ENCODE measurements at regions not wholly inside any gene's neighbourhood (a gene's known extent, or its start where the extent isn't known, plus 50 kb on each side); places are given as distances from the start of the nearest gene placed in this dataset.

DNA sequence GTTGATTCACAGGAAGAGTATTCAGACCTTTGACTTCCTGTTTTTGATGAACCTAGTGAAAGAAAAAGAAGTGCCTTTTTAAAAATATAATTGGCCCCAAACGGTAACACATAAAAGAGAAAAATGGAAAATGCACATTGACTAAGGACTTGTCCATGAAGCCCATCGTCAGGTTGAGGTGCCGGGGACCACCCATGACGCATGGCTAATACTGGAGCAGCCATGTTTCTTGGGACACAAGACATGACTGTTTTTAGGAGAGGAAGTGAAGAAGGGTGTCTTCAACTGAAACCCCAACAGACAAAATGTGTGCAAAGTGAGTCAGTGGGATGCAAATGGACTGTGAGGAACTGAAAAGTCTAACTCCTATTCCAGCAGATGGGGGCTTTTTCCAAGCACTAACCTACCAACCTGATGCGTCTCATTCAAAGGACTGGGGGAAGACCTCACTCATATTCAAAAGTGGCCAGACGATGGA, 459.4 kb downstream of the FOXO1 start:
- DNase-seq = no peak

DNA sequence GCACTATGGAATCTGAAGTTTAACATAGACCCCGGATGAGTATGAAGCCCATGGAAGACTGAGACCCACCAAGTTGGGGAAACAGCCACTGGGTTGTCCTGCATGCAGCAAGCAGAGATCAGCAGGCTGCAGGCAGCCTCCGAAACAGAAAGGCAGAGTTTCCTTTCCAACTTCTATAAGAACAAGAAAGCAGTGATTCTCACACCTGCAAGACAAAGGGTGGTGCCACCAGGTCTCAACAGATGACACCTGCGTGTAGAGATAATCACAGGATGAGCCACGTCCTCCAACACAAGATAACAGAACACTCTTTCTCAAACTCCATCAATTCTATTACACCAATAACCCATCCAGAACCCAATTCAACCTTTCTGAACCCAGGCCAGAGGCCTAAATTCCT, 457.9 kb downstream of the FOXO1 start:
- no peak for DNase-seq

DNA sequence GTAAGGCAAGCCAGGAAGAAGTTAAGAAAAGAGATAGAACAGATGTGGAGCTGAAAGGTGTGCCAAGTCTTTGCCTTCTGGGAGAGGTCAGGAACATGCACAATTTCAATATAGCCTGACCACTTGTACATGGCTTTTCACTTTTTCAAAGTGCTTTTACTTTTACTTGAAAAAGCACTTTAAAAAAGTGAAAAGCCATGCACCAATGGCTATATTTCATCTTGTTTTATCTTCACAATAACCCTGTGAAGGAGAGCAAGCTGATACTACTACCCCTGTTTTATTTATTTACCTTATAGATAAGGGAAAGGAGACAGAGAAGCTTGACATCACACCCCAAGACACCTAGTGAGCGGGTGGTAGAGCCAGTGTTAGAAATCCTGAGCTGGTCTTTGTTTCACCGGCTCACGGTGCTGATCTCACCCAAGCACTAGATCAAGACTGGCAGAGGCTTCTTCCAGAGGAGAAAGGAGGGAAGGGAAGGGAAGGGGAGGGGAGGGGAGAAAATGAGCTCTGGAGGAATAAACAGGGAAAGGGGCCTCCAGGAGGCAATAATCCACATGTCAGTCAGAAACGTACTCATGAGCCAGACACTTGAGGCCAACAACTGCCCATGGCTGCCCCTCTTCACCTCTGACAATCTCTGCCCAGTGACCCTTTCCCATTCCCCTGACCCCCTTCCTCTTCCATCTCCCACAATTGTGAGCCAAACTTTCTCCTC, 455.4 kb downstream of the FOXO1 start:
- DNase-seq = no peak

DNA sequence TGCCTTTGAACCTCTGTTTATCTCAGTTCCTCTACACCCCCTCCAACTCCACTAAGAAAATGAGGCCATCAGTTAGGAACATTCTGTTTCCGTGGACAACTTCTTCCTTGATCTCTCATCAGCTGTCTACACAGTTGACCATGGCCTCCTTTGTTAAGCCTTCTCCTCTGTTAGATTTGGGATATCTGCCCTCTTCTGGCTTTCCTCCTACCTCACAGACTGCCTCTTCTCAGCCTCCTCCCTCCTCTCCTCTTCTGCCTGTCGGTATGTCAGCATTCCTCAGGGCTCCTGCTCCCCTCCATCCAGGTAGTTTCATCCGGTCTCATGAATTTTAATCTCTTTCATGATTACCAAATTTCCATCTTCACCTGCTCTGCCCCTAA, 454.9 kb downstream of the FOXO1 start:
- no peak for DNase-seq

DNA sequence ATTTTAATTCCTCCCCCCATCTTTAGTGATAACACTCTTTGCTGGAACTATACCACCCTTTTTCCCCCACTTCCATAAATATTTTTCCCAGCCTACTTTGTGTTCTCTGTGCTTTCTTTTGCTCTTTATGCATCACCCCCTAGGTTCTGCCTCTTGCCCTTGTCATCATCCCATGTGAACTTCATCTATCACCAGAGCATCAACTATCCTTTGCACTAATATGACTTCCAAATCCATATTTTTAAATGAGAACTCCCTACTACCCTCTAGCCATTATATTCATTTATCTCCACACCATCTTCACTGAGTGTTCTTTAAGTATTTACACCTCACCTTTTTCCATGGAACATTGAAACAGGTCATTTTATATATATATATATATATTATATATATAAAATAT, 452.7 kb downstream of the FOXO1 start:
- no peak for DNase-seq

DNA sequence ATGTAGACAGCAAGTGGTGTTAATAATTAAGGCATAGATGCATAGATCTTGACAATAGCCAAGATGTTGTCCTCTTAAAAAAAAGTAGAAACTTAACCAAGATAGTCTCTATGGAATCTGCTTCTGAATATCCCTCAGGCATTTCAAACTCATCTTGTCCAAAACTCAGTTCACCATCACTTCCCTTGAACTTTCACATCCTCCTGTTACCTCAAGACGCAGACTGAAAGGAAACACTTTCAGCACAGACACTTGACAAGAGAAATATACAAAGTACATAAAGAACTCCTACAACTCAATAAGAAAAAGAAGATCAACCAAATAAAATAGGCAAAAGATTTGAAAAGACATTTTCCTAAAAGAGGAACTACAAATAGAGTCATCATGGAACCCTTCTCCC, 451.1 kb downstream of the FOXO1 start:
- no peak for DNase-seq

DNA sequence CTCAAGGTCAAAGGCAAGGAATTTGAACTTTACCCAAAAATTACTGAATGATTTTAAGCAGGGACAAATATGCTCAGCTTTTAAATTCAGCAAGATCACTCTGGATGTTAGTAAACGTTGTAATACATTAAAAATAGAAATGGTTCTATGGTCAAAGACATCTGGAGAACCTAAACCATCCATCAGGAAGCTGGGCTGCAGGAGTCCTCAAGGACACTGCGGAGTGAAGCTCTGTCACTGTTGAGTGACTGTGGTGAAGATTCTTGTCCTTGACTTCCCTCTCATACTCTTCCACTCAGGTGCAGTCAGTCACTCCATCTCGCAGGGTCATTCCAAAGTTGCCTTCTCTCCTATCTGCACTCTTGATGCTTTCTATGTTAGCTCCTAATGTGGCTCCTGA, 450.7 kb downstream of the FOXO1 start:
- DNase-seq = no peak

DNA sequence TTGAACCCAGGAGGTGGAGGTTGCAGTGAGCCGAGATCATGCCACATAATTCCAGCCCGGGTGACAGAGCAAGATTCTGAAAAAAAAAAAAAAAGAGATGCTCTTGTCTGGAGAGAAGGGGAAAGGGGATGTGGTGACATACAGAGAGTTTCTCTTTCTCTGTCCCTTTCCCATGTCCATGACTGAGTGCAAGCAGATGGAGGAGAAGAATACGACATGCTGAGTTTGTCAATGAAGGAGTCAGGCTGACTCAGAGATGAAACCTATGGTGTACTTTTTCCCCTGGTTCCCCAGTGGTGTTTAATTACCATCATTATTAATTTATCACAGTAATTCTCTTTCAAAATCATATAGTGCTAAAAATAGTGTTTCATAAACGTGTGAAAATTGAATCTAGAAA, 448.8 kb downstream of the FOXO1 start:
- no peak for DNase-seq

DNA sequence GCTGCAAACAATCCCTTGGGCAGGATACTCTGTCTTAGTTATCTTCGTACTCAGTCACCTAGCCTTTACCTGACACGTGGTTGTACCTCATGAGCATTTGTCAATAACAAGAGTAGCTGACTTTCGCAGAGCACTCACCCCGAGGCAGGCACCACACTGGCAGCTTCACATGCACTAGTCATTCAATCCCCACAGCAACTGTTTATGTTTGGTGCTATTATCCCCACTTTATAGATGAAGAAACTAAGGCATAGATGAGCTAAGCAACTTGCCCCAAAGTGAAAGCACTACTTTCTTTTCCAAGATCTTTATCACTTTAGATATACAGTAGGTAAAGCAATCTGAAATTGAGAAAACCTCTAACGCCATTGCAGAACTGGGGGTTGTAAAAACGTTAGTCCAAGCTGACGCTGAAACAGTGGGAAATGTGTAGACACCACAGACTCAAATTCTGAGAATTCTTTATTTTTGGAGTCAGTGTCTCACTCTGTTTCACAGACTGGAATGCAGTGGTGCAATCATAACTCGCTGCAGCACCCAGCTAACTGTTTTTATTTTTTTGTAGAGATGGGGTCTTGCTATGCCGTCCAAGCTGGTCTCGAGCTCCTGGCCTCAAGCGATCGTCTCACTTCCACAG, 446.0 kb downstream of the FOXO1 start:
- no peak for DNase-seq

DNA sequence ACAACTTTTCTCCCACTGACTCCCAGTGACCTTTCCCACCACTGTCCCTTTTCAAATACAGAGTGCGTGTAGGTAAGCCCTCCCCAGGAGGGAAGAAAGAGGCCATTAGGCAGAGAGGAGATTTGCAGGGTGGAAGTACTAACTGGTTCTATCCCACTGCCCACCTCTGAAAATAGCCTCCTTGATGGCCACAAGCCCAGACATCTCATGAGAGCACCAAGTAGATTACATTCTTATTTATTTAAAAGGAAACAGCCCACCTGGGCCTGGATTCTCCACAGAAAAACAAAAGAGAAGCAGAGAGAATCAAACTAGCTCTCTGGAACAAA, 445.3 kb downstream of the FOXO1 start:
- no peak for DNase-seq

DNA sequence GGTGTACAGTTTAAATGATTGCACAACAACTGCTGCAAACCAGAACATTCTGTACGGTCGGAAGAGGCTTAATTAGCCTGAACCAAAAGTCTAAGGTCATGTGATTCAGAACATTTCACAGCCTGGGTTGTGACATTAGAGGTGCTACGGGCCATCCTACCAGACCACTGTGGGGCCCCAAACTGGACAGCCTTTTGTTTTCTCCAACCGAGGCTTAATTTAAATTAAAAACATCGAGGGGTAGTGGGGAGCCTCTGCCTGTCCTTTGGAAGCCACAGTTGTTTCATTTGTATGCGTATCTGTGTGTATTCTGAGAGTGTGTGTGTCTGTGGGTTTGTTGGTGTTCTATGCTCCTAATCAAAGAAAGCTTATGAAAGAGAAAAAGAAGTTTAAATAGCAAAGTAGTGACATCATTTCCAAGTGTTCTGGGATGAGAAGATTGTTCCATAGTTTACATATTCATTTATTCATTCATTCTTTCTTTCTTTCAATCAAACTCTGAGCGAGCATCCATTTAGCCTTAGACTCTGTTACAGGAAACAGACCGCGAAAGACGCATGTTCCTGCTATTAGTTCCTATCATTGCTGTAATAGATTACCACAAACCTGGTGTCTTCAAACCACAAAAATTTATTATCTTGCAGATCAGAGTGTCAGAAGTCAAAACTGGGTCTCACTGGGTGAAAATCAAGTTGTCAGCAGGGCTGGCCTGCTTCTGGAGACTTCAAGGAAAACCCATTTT, 444.8 kb downstream of the FOXO1 start:
- no peak for DNase-seq

DNA sequence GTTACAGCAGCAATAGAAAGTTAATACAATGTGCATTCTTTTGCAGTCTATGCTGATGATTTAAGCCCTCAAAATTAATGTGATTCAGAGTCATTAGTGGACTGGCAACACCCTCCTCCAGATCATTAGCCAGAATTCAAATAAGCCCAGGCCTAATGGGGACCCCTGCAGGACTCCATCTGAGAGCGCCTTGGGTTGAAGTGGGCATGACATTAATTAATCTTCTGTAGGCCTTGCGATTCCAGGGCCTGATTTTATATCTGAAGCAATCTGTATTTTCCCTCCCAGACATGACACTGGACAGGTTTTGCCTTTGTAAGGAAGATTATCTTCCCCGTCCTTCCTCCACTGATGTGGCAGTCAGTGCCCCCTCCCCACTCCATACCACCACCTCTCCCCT, 442.9 kb downstream of the FOXO1 start:
- no peak for DNase-seq

DNA sequence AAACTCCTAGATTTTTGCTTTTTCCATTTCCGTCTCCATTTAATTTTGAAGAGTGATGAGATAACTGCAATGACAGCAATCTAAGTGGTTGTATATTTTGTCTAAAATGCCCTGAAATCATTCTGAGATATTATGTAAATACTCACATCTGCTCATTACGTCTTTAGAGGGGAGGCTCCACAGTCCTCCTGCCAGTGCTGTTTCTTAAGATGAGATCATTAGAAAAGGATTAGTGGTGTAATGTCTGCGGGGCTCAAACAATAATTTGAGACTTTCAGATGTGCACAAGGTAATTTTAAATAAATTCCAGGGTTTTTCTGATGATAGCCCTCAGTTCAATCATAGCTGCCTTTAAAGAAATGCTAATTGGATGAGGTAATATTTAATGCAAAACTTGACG, 437.9 kb downstream of the FOXO1 start:
- no peak for DNase-seq

DNA sequence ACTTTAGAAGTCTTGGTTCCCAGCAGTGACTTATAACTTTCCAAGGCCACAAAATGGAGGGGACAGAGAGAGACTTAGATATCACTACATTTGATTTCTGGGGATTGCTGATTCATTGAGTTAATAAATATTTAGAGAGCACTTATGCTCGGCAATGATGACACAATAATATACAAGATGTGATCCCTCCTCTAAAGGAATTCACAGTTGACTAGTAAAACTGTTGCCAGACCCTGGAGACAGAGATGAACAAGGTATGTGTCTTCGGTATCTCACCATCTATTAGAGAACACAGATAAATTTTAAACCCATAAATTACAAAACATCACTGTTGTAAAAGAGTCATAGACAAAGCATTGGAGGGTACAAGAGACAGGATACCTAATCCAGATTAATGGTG, 437.5 kb downstream of the FOXO1 start:
- DNase-seq = no peak

DNA sequence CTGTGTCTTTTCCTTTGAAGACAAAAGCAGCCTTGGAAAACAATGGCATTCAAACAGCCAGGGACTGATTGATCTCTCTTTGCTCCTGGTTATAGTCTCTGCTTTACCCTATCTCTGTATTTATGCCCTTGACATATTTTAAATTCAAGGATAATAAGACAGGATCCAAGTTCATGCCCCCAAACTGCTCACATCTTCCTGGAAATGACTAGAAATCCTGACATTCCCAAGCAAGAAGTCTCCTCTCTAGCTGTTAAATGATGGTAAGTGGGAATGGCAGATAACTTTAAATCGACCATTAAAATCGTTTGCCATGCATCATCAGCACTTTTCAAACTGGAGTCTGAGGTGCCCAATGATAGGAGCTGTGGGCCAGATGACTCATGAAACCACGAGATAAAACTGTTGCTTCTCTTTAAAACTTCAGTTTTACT, 435.6 kb downstream of the FOXO1 start:
- no peak for DNase-seq

DNA sequence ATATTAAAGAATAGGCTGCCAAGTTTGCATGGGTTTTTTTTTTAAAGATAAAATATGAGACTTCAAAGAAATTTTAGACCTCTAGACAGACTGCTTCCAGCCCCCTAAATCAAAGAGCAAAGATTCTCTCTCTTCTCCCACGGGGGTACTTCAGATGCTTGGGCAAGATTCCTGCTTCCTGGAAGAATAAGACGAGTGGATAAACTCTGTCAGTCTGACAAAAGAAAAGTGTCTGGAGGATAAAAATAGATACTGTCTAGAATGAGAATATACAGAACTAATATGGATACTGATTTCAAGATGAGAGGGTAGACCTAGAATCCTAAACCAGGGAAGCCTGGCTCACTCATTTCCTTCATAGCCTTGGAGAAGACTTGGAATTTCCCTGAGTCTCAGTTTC, 435.1 kb downstream of the FOXO1 start:
- DNase-seq = no peak

DNA sequence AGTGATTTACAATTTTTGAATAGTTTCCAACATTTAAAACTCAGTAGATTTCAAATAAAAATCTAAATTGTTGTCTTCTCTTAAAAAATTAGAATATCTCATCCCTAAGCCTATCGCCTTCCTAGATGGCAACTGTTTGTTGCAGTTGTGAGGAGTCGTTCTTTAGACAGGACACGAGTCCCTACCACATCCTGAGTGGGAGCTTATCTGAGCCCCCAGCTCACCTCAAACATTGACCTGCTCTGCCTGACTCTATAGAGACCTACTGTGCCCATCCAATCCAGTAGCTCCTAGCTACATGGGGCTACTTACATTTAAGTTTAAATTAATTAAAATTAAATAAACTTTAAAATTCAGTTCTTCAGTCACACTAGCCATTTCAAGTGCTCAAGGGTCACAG, 434.7 kb downstream of the FOXO1 start:
- DNase-seq = no peak

DNA sequence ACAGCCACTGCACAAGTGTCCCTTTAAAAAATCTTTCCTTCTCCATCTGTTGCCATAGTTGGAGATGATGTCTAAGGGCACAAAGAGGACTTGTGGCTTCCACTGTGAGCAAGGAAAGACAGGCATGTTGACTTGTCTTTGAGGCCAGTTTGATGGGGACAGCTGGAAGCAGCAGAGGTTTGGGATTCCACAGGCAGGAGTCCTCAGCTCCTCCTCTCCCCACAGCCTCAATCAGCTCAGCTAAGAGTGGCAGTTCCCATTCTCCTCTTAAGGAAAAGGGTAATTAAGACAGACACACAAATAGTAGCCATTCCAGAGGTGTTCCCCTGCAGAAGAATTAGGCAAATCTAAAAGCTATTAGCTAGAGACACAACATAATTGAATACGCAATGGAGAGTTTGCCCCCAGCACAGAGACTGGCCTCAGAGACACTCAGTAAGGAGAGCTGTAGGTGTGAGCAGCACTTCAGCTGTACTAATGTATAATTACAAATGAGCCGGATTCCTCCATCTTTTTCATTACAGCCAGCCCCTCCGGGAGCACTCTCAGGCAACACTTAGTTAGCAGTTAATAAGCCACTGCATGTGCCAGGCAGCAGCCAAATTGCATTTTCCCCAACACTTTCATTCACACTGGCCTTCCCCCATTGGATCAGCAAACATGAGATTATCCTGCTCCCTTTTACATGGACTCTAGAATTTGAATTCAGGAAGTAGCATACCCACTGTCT, 434.0 kb downstream of the FOXO1 start:
- no peak for DNase-seq

DNA sequence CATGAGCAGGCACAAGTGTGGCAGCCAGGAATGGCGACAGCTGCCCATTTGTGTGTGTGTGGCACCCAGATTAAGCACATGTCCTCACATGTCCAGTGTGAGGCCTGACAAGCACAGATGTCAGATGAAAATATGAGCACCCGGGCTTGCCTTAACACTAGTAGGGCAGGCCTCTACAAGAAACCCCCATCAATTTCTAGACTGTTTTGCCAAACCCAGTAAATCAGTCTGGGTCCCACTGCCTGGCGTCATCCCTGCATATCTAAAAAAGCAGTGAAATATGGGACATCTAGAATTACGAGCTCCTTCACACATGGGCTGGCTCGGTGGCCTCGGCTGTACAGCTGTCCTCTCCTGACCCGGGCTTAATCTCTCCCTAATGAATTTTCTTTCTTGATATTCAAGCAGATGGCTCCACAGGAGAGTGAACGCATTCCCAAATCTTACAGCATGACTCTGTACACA, 432.7 kb downstream of the FOXO1 start:
- no peak for DNase-seq

DNA sequence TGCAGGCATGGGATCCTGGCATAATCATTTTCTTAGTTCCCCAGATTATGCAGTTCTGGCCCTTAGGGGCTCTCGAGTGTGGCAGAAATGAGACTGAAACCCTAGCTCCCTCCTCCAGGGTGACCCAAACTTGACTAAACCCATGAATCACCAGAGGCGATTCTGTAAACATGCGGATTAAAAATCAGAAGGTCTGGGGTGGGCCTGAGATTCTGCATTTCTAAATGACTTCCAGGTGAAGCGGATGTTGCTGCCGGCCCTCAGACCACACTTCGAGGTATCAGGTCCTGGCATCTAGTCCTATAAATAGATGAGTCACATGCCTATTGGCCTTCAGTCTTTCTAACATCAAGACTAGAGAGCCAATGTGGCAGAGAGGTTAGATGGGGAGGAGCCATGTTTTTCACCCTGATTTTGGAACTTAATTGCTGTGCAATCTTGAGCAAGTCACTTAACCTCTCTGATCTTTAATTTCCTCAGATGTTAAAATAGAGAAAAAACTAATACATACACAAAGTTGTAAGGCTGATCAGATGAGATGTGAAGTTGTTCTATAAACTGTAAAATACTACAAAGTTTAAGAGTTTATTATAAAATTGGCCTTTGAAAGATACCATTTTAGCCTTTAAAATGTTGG, 431.2 kb downstream of the FOXO1 start:
- DNase-seq = no peak

DNA sequence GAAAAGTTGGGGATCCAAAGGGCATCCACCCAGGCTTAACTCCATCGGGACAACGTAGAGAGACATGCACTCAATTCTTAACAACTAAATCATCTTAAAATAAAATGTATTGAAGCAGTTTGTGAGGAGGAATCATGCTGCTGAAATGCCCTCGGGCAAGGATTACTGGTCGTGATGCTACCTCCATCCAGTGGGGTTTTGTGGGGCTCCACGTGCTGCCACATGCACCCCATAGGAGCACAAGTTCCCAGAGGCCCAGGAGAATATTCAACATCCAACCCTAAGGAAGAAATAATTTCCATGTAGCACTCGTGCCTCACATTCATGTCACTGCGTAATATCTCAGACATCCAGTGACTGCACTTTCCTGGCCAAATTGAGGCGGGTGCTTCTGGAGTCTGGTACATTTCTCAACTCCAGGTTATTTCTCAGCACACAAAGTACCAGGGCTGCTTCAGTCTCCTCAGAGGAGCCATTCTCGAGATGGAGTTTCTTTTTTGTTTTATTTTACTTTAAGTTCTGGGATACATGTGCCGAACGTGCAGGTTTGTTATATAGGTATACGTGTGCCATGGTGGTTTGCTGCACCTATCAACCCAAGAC, 429.8 kb downstream of the FOXO1 start:
- no peak for DNase-seq
